GM12873 (cell line): ENCODE measurements at regions not wholly inside any gene's neighbourhood (a gene's known extent, or its start where the extent isn't known, plus 50 kb on each side); places are given as distances from the start of the nearest gene placed in this dataset.

ENCODE experiments used
- CTCF ChIP-seq: IDR thresholded peaks from 2 replicates; pipeline ENCODE4 v1.5.1; 2012; ENCODE audit warnings: low read depth, mild to moderate bottlenecking, moderate library complexity, low read length, control low read depth; ENCODE audit not compliant: insufficient read depth; ENCODE audit errors: missing control alignments

- TF ChIP-seq CTCF, result no peak
These were observed 118.1 kb upstream of the MAP2 start for GRCh38 chr2:209305746-209306196.

DNA sequence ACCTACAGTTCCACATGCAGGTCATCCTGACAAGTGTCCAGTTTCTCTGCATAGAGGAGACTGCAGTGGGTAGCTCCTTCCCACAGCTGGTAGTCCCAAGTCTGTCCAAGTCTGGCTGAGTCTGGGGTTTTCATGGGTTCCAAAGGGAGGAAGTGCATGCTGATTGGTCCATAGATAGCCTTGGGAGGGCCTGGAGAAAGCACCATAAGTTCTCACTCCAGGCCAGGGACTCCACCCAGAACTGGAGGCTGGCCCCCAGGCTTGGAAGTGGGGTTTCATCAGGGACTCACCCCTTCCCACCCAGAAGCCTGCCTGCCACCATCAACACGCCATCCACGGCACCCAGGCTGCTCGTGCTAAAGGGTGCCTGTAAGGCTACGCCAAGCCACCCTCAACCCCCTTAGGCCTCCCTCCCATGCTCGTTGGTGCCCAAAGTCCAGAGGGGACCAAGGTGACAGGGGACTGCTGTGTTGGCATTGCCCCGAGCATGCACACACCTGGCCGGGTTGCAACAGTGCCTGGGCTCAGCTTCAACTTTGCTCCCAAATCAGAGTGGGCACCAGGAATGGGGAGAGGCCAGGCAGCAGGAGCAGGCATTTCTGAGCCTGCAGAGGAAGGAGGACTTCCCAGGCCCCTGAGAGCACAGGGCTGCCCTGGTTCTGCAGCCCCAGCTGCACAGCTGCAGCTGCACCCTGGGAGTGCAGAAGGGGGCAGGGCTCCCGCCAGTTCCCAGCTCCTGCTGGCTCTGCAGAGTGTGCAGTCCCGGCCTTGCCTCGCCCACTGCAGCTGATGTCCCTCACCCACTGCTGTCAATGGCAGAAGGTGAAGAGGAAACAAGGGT lies 116.5 kb upstream of the MAP2 start:
- no peak for TF ChIP-seq CTCF

GRCh38 chr2:209308415-209308814 lies 115.4 kb upstream of the MAP2 start:
- no peak for TF ChIP-seq CTCF

DNA sequence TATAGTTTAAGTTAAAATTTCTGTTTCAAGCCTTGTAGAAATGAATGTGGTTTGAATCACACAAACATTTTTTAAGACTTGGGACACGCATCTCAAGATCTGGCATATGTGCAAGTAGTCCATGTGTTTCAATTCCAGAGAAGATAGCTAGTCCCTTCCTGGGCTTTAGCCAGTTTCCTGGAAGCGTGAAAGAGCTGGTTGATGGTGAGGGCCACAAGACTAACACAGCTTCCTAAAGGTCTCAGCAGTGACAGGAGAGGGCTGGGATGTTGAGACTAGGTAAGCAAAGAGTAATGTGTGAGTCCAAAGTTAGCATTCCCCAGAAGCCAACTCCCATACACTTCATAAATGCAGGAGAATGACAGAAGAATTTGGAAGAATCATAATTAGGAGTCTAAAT lies 111.9 kb upstream of the MAP2 start:
- TF ChIP-seq CTCF, result no peak

DNA sequence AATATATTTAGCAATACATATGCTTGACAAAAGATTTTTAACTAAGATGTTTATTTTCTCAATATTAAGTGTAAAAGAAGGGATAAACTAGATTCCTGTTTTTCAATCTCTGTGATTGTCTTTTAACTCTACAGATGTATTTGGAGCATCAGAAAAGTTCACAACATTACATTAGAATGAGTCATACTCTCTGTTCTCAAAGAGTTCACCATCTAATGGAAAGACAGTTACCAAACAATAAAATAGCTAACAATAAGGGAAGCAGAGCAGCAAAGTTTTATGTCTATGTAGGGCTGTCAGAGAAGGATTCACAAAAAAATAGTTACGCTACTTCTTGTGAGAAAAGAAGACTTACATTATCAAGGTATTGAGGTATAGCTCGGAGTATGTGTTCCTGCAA lies 109.2 kb upstream of the MAP2 start:
- no peak for TF ChIP-seq CTCF

DNA sequence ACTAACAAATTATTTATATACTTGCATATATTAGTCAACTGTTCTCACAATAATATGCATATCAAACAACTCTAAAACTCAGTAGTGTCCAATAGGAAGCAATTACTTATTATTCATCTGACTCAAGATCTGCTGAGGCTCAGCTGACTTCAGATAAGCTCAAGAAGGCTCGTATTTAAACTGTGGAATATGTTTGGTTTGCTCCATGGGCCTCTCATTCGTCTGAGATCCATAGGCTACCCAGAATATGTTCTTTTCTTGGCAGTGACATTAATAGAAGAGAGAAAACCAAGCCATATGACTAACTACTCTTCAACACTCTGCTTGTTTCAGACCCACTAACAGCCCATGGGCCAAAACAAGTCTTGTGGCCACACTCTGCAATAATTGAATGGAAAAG lies 107.7 kb upstream of the MAP2 start:
- TF ChIP-seq CTCF, result no peak

- TF ChIP-seq CTCF, result no peak
These were observed 102.8 kb upstream of the MAP2 start for GRCh38 chr2:209321076-209321475.

GRCh38 chr2:209321581-209321980 lies 102.3 kb upstream of the MAP2 start:
- no peak for TF ChIP-seq CTCF
